ENCODE measurements at regions not wholly inside any gene's neighbourhood (a gene's known extent, or its start where the extent isn't known, plus 50 kb on each side); places are given as distances from the start of the nearest gene placed in this dataset.

DNA sequence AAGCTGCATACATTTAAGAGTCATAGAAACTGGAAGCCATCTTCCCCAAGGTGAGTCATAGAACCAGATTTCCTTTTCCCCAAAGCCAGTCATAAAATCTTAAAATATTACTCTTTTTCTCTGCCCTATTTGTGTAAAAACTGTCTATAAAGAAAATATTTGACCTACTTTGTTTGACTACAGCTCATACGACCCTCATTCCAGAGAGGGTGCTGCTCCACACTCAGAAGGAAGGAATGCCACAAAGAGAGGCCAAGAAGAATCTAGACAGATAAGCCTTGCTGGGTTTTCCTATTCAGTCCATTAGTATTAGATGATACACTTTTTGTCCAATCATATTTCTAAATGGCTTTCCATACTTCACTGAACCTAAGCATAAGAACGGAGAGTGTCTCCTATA lies 671.6 kb upstream of the SGO1 start:
- Histone ChIP-seq H3K4me1 (no peaks in the 10 kb centered on the region), H3K27ac (no peak overlapping the region), H3K9me3 (peaks cover 4% of the 10 kb centered on the region; the same call in 1 of the 3 replicates), H3K4me2 (no peak overlapping the region), H3K4me3 (no peak overlapping the region)
- ChIA-PET CTCF (no interaction called here), POLR2A (no interaction called here)
- 2% methylated on average over 2 of the region's 2 CpGs for WGBS (ENCODE audit: missing lambda C conversion rate)
- TF ChIP-seq EHF (CRISPR knock-in tag; IDR thresholded peaks at IDR 0.05) (no peak), ZFP36 (IDR thresholded peaks at IDR 0.05; ENCODE audit: borderline replicate concordance, partially characterized antibody) (no peak), TFCP2L1 (CRISPR knock-in tag; IDR thresholded peaks at IDR 0.05) (no peak)
- TF ChIP-seq, protein P1, sequence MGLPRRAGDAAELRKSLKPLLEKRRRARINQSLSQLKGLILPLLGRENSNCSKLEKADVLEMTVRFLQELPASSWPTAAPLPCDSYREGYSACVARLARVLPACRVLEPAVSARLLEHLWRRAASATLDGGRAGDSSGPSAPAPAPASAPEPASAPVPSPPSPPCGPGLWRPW (IDR thresholded peaks at IDR 0.05), result no peak
- ATAC-seq, result no peak
- DNase-seq (ENCODE audit: low read depth in 1 of 2, low spot score in 1 of 2), result no peak
- FAIRE-seq, result no peak

DNA sequence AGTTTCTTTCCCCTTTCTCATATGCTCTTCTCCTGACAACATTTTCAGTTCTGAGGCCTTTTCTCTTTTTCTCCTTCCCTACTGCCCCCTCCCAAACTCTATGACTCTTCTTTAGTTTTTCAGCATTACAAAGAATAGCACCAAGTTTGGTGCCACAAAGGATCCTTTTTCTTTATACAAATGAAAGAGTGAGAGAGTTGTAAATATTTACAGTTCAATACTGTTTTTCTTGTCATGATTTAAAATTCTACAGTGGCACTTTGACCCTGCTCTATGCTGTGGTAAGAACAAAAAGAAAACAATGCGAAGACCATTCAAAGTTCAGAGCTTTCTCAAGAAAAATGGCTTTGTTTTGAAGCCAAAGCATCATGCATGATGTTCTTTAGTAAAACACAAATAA lies 667.9 kb upstream of the SGO1 start:
- Histone ChIP-seq H3K4me1 (no peaks in the 10 kb centered on the region), H3K4me3 (no peak overlapping the region), H3K9me3 (peaks cover 4% of the 10 kb centered on the region; the same call in 1 of the 3 replicates), H3K4me2 (no peak overlapping the region), H3K27ac (no peak overlapping the region)
- ChIA-PET POLR2A (no interaction called here), CTCF (no interaction called here)
- FAIRE-seq (no peak), DNase-seq (ENCODE audit: low read depth in 1 of 2, low spot score in 1 of 2) (no peak), ATAC-seq (no peak)
- 20% methylated on average over 1 of the region's 1 CpG for WGBS (ENCODE audit: missing lambda C conversion rate)
- TF ChIP-seq, protein P2, sequence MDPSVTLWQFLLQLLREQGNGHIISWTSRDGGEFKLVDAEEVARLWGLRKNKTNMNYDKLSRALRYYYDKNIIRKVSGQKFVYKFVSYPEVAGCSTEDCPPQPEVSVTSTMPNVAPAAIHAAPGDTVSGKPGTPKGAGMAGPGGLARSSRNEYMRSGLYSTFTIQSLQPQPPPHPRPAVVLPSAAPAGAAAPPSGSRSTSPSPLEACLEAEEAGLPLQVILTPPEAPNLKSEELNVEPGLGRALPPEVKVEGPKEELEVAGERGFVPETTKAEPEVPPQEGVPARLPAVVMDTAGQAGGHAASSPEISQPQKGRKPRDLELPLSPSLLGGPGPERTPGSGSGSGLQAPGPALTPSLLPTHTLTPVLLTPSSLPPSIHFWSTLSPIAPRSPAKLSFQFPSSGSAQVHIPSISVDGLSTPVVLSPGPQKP (IDR thresholded peaks at IDR 0.05; ENCODE audit: low read depth, low read length), result no peak
- TF ChIP-seq PBX3 (IDR thresholded peaks at IDR 0.05) (no peak), KDM5A (IDR thresholded peaks at IDR 0.05) (no peak), HOXA7 (CRISPR knock-in tag; IDR thresholded peaks at IDR 0.05) (no peak), SREBF2 (IDR thresholded peaks at IDR 0.05) (no peak), HOXB13 (CRISPR knock-in tag; IDR thresholded peaks at IDR 0.05; ENCODE audit: low read depth) (no peak), ZSCAN20 (CRISPR knock-in tag; IDR thresholded peaks at IDR 0.05) (no peak), SMC3 (IDR thresholded peaks at IDR 0.05) (no peak), RARB (CRISPR knock-in tag; IDR thresholded peaks at IDR 0.05) (no peak), NR3C1 (IDR thresholded peaks at IDR 0.05) (no peak), ESRRA (IDR thresholded peaks at IDR 0.05; ENCODE audit: borderline replicate concordance, low read length) (no peak), RAD21 (conservative IDR thresholded peaks at IDR 0.05 in 1 of 2, IDR thresholded peaks at IDR 0.05 in 1 of 2) (no peak), HMGXB4 (CRISPR knock-in tag; IDR thresholded peaks at IDR 0.05; ENCODE audit: borderline replicate concordance) (no peak), PHF8 (IDR thresholded peaks at IDR 0.05; ENCODE audit: borderline replicate concordance, low read depth) (no peak), MAFK (IDR thresholded peaks at IDR 0.05; ENCODE audit: partially characterized antibody) (no peak), EP300 (IDR thresholded peaks at IDR 0.05) (no peak), FOSB (CRISPR knock-in tag; IDR thresholded peaks at IDR 0.05) (no peak), EHMT2 (IDR thresholded peaks at IDR 0.05; ENCODE audit: low read depth) (no peak)
- TF ChIP-seq, protein P1 (IDR thresholded peaks at IDR 0.05), result no peak

All from A549 (cell line).